ENCODE measurements at regions not wholly inside any gene's neighbourhood (a gene's known extent, or its start where the extent isn't known, plus 50 kb on each side); places are given as distances from the start of the nearest gene placed in this dataset.
"Not testable (repeated sequence)": the region's sequence is repeated elsewhere in the genome, so short reads cannot be mapped to it uniquely, and the experiment has no call there.

GRCh38 chr1:229139331-229140118, 131.4 kb upstream of the RAB4A start:
- DNase-seq = no peak

GRCh38 chr1:229140119-229140396, 130.9 kb upstream of the RAB4A start:
- no peak for DNase-seq

DNA sequence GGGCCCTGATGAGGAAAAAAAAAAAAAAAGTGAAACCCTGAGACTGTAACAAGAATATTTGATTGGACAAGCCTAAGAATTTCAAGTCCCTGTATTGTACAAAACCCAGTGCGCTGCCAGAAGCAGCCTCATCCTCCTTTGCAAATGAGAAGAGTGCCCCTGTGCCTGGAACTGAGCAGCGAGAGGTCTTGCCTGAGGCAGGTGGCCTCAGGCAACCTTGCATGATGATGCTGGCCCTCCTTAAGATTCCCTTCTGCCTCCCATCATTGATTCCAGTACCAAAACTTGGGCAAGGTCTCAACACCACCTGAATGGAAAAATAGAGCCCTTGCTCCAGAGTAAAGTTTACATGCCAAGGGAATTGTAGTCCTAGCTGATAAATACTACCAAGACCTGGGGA, 129.6 kb upstream of the RAB4A start:
- DNase-seq = no peak

- DNase-seq = no peak
Observed at GRCh38 chr1:229141689-229142377, 129.1 kb upstream of the RAB4A start.

DNA sequence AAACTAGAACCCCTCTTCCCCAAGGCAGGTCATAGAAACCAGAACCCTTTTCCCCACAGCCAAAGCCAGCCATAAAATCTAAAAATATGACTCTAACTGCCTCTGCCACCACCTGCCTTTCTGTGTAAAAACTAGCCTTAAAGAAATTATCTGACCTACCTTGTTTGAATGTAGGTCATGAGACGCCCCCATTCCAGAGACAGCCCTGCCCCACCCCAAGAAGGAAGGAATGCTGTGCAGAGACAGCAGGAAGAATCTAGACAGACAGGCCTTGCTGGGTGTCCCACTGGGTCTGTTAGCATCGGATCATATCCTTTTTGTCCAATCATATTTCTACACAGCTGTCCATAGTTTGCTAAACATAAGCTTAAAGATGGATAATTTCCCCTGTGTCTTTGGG, 128.4 kb upstream of the RAB4A start:
- no peak for DNase-seq

- no peak for DNase-seq
Observed at GRCh38 chr1:229146647-229147046, 124.3 kb upstream of the RAB4A start.

DNA sequence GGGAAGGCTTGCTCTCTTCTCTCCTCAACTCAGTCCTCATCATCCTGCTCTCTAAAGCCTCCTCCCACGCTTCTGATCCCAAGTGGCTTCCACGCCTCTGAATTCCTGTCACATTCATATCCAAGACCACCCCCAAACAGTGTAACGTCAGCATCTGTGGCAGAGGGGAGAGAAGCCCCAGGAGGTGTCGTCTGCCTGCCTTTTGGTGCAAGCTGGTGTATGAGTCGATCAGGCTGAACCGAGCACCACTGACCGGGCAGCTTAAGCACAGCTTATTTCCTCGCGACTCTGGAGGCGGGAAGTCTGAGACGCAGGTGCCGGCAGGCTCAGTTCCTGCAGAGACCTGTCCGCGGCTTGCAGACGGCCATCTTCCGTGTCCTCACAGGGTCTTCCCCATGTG, 123.8 kb upstream of the RAB4A start:
- no peak for DNase-seq

GRCh38 chr1:229148041-229148671, 122.8 kb upstream of the RAB4A start:
- peak; percentile 98 for DNase-seq

GRCh38 chr1:229148743-229149142, 122.2 kb upstream of the RAB4A start:
- DNase-seq = no peak

DNA sequence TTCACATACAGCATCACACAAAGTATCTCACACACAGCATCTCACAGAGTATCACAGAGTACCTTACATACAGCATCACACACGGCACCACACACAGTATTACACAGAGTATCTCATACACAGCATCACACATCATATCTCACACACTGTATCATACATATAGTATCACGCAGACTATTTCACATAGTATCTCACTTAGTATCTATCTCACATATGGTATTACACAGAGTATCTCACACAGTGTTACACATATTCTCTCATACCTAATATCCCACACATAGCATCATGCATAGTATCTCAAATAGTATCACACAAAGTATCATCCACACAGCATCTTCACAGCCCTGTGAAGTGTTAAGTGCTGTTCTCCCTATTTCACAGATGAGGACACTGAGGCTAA, 121.5 kb upstream of the RAB4A start:
- DNase-seq = no peak

DNA sequence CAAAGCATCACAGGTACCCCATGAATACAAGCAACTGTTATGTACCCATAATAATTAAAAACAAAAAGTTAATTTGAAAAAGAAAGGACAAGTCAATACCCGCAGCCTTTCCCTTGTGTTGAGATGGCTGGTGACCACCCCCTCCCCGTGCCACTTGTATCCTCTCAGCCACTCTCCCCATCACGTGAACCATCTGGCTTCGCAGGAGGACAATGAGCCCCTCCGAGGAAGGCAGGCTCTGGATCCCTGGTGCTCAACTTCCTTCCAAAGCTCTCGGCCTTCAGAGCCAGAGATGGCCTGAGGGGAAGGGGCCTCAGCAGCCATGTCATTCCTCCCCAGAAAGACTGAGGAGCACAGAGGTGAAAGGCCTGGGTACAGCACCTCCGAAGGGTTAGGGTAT, 120.4 kb upstream of the RAB4A start:
- DNase-seq = no peak

GRCh38 chr1:229151412-229151811, 119.5 kb upstream of the RAB4A start:
- DNase-seq = not testable (repeated sequence)

DNA sequence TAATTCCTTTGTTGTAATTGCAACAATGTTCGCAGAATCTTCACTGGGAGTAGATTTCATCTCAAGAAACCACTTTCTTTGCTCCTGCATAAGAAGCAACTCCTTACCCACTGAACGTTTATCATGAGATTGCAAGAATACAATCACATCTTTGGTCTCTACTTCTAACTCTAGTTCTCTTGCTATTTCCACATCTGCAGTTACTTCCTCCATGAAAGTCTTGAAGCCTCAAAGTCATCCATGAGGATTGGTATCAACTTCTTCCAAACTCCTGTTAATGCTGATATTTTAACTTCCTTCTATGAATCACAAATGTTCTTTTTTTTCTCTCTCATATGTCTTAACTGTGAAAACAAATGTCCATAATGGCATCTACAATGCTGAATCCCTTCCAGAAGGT, 118.6 kb upstream of the RAB4A start:
- no peak for DNase-seq

DNA sequence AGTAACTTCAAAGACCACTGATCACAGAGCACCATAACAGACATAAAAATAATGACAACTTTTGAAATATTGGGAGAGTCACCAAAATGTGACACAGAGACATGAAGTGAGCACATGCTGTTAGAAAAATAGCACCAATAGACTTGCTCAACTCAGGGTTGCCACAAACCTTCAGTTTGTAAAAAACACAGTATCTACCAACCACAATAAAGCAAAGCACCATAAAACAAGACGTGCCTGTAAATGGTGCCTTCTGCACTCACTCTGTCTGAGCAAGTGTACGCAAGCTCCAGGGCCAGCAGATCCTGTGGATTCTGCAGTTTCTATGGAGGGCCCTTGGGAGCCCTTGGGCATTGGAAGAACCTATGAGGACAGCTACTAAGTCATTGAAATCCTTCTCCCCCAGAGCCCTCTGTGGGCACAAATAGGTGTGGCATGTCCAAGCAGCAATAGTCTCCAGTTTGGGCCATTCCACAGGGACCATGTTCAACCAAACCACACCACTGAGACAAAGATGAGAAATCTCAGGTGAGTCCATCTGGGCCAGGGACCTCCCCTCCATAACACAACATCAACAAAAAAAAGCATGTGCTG, 116.9 kb upstream of the RAB4A start:
- no peak for DNase-seq

- no peak for DNase-seq
Observed at GRCh38 chr1:229154811-229155210, 116.1 kb upstream of the RAB4A start.

DNA sequence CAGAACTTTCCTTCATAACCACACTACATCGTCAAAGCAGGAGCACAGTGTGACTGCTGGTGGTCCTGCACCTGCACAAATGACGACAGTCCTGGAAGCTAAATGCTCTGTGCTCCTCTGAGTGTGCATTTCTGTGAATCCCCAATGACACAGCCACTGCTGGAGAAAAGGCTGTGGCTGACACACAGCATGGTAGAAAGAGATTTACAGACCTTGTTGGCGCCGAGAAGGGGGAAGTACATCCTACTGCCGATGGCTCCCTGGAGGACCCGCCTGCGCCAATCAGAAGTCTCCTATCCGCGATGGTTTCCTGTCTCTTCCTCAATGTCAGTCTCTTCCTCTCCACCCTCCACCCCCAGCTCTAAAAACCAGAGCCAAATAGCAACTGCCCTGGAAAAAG, 115.4 kb upstream of the RAB4A start:
- peak; percentile 38 for DNase-seq

- peak; percentile 33 for DNase-seq
Observed at GRCh38 chr1:229156872-229157271, 114.0 kb upstream of the RAB4A start.

DNA sequence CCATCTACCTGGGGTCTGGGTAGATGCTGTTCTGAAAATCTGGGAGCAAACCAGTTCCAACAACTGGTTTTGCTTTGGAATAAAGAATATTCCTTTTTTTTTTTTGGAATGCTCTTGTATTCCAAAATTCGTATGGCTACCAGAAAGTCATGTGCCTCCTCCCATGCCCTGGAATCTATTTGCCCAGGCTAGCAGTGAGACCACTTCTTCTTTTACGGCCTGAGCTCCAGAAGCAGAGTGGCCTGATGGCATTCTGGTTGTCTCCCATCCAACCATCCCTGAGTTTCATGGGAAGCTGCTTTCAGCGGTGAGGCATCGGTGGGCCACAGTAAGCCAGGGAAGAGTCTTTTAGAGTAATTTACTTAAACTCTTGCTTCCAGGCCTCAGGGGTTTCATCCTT, 113.4 kb upstream of the RAB4A start:
- no peak for DNase-seq

GRCh38 chr1:229158341-229158921, 112.5 kb upstream of the RAB4A start:
- peak; percentile 29 for DNase-seq

GRCh38 chr1:229158927-229159326, 112.0 kb upstream of the RAB4A start:
- DNase-seq = no peak

- DNase-seq = no peak
Observed at GRCh38 chr1:229159668-229160544, 111.0 kb upstream of the RAB4A start.

GRCh38 chr1:229161740-229162139, 109.2 kb upstream of the RAB4A start:
- DNase-seq = no peak
